AG08395 (cell line): ENCODE measurements at regions not wholly inside any gene's neighbourhood (a gene's known extent, or its start where the extent isn't known, plus 50 kb on each side); places are given as distances from the start of the nearest gene placed in this dataset.
A peak's percentile ranks its signal among the peaks of the same experiment; 100 is the strongest.
"Not testable (repeated sequence)": the region's sequence is repeated elsewhere in the genome, so short reads cannot be mapped to it uniquely, and the experiment has no call there.

Experiments used
- DNase-seq: peaks from one replicate; pipeline ENCODE4 v3.0.0; 2012; ENCODE audit warnings: mixed read lengths, low spot score

DNA sequence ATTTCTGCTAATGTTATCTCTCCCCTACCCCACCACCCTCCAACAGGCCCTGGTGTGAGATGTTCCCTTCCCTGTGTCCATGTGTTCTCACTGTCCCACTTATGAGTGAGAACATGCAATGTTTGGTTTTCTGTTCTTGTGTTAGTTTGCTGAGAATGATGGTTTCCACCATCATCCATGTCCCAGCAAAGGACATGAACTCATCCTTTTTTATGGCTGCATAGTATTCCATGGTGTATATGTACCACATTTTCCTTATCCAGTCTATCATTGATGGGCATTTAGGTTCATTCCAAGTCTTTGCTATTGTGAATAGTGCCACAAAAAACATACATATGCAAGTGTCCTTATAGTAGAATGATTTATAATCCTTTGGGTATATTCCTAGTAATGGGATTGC, 104.5 kb downstream of the ZNF33B start:
- DNase-seq: not testable (repeated sequence)

DNA sequence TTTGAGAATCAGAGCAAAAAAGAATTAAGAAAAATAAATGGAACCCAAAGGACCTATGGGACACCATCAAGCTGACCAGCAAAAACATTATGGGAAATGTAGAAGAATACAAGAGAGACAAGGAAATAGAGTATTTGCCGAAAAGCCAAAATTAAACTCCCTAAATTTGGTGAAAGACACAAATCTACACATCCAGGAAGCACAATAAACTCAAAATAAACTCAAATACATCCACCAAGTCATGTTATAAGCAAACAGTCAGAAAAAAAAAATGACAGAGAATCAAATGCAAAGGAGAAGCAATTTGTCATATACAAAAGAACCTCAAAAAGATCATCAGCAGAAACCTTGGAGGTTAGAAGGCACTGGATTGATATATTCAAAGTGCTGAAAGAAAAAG, 105.4 kb downstream of the ZNF33B start:
- DNase-seq: no peak

DNA sequence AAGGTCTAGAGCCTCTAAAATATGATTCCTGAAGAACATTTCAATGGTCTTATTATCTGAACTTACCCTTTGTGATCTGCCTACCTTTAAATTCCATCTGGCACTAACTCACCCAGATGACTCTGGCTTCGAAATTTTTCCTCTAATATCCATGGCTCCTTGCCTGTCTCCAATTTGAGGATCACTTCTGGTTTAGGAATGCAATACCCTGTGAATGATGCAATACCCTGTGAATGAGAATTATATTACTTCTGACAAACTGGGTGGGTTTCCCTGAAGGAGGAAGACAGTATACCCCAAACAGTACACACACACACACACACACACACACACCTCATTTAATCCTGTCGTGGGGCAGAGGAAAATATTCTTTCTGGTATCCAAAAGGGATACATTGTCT, 115.3 kb downstream of the ZNF33B start:
- DNase-seq: no peak

DNA sequence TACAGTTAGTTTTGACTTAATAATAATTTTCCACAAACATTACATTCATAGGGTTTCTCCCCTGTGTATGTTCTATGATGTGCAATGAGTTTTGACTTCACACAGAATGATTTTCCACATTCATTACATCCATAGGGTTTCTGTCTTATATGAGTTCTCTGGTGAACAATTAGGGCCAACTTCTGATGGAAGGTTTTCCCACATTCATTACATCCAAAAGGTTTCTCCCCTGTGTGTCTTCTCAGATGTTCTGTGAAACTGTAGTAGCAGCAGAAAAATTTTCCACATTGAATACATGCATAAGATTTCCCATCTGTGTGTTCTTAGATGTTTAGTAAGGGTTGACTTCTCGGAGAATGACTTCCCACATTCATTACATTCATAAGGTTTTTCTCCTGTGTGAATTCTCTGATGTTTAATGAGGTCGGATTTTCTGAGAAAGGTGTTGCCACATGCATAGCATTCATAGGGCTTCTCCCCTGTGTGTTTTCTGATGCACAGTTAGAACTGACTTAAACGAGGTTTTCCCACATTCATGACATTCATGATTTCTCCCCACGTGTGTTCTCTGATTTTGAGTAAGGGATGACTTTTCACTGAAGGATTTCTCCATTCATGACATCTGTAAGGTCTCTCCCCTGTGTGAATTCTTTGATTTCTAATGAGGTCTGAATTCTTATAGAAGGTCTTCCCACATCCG, 118.5 kb downstream of the ZNF33B start:
- no peak for DNase-seq

DNA sequence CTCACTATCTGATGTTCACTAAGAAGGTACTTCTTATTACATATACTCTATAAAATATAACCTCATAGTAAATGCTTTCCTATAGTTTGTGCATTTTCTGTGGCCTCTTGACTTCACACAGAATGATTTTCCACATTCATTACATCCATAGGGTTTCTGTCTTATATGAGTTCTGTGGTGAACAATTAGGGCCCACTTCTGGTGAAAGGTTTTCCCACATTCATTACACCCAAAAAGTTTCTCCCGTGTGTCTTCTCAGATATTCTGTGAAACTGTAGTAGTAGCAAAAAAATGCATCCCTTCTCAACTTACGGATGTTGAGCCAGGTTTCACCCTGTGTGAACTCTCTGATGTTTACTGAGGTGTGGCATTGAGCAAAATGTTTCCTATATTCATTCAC, 119.3 kb downstream of the ZNF33B start:
- no peak for DNase-seq

DNA sequence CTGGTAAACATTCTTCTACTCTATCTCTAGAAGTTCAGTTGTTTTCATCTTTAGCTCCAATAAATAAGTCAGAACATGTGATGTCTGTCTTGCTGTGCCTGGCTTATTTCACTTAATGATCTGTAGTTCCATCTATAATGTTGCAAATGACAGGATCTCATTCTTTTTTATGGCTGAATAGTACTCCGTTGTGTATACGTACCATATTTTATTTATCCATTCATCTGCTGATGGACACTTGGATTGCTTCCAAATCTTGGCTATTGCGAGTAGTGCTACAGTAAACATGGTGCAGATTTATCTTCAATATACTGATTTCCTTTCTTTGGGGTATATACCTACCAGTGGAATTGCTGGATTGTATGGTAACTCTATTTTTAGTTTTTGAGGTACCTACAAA, 124.4 kb downstream of the ZNF33B start:
- DNase-seq: no peak

DNA sequence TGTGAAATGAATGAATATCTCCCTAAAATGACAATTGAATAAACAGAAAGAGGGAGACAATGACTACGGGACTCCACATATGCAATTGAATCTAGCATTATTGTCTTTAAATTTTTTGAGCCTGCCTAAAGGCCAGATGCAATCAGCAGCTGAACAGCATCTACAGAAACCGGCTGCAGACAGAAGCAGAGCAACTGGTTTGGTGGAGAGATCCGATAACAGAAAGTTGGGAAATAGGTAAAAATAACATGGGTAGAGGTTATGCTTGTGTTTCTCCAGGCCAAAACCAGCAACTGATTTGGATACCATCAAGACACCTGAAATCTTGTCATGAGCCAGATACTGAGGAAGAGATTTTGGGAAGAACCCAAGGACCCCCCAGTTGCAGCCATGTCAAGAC, 146.6 kb downstream of the ZNF33B start:
- no peak for DNase-seq

DNA sequence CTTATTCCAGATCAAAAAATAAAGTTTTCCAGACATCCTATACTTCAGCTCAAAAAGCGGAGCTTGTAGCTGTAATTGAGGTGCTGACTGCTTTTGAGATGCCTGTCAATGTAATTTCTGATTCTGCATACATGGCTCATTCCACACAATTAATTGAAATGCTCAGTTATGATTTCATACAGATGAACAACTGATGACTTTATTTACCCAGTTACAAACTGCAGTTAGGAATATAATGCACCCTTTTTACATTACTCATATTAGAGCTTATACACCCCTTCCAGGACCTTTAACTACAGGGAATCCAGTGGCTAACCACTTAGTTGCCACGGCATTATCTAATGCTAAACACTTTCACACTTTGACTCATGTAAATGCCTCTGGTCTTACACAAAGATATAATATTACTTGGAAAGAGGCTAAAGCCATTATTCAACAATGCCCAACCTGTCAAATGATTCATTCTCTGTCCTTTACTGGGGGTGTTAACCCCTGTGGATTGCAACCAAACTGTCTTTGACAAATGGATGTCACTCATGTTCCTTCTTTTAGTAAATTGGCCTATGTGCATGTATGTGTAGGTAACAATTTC, 147.3 kb downstream of the ZNF33B start:
- DNase-seq: no peak

DNA sequence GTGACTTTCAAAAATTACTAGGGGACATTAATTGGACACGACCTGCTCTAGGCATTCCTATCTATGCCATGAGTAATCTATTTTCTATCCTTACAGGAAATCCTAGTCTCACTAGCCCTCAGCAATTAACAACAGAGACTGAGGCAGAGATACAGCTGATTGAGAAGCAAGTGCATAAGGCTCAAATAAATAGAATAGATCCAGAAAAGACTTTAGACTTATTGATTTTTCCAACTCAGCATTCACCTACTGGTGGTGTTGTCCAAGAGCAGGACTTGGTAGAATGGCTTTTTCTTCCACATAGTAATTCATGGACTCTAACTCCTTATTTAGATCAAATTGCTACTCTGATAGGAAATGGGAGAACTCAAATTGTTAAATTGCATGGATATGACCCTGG, 148.0 kb downstream of the ZNF33B start:
- no peak for DNase-seq

DNA sequence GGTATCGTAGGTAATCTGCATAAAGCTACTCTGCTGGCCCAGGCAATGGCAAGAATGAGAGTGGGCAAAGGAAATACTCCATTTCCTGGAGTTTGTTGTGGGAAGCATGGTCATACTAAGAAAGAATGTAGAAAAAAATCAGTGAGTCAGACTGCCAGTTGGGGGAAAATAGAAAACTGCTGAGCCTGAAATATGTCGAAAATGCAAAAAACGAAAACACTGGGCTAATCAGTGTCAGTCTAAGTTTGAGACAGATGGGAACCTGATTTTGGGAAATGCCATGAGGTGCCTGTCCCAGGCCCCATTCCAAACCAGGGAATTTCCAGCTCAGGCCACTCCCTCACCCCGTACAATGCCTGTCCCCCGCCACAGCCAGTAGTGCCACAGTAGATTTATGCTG, 150.0 kb downstream of the ZNF33B start:
- DNase-seq: peak; percentile 50

DNA sequence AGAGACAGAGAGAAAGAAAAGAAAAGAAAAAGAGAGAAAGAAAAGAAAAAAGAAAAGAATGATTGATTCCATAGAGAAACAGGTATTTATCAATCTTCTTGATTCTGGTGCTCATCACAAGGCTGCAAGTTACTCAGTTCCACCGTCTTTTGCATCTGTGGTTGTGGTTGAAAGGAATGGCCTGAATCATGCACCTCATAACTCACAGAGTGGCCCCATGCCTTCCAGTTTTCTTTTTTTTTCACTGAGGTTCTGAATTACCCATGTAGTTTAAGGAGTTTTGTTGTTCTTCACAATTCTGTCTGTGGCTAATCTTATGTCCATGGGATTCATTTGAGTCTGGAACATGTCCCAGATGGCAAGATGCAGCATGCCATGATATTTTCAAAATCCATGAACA, 156.0 kb downstream of the ZNF33B start:
- DNase-seq: peak; percentile 18

DNA sequence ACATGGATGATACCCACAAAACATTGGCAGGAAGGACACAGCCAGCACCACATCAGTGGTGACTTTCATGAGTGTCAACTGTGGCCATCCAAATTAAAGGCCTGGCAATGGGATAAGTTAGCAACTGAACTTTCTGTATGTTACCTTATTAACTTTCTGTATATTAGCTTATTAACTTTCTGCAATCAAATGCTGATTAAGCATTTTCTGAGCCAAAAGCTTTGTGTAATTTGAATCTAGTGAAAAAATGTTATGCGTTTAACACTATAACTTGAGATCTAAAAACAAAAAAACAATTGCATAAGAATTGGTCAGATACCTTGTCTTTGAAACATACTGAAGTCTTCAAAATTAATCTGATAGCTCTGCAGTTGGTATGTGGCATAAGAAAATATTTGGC, 159.3 kb downstream of the ZNF33B start:
- DNase-seq: no peak

DNA sequence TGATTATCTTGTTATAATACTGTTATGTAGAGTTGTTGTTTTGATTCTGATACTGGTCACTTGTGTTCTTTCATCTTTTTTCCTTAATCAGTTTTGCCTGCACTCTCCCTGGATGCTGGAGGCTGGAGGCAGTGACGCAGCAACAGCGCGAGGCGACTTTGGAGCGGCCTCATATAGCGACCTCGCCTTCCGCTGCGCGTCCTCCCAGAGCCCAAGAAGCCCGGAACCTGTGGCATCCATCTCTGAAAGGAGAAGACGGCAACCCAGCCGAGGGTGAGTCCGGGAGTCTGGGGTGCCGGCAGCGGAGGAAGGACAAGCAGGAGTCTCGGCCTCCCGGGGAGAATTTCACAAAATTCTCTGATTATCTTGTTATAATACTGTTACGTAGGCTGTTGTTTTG, 161.2 kb downstream of the ZNF33B start:
- DNase-seq: no peak

DNA sequence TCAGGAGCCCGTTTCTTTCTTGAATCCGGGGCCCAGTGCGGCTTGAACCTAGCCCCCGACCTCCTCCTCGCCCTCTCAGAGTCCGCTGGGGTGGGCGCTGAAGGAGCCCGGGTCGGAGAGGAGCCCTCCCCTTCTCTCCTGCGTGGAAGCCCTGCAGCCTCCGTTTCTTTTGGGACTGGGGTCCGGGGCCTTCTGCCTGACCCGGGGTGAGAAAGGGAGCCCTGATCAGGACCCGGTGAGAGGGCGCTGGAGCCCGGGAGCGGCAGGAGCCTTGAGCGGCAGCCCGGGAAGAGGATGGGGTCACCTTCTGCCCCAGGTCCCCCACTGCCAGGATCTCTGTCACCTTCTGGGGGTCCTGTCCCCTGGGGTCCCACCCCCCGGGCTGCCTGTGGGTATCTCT, 162.3 kb downstream of the ZNF33B start:
- DNase-seq: no peak

DNA sequence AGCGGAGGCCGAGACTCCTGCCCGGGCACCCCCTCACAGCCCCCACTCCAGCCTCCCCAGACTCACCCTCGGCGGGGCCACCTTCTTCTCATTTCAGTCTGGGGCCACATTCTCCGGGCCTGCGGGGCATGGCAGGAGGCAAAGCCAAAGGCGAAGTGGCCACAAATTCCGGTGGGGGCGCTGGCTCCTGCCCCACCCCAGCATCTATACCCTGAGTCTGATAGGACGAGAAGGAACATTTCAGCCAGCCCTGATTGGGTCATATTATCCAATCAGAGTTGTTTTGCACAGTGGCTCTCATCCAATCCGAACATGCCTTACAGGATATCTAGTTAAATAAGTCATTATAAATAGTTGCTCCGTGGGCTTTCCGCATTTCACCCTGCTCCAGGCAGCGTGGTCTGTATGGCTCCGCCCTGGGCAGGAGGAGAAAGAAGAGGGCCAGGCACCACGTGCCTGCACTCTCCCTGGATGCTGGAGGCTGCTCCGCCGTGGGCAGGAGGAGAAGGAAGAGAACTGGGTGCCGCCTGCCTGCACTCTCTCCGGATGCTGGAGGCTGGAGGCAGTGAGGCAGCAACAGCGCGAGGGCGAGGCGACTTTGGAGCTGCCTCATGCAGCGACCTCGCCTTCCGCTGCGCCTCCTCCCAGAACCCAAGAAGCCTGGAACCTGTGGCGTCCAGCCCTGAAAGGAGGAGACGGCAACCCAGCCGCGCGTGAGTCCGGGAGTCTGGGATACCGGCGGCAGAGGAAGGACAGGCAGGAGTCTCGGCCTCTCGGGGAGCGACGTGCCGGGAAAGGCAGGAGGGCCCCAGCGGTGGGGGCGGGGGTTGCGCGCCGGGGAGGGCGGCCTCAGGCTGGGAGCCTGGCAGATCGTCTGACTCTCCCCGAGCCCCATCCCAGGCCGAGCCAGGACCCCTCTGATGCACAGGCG, 162.9 kb downstream of the ZNF33B start:
- DNase-seq: peak; percentile 20

DNA sequence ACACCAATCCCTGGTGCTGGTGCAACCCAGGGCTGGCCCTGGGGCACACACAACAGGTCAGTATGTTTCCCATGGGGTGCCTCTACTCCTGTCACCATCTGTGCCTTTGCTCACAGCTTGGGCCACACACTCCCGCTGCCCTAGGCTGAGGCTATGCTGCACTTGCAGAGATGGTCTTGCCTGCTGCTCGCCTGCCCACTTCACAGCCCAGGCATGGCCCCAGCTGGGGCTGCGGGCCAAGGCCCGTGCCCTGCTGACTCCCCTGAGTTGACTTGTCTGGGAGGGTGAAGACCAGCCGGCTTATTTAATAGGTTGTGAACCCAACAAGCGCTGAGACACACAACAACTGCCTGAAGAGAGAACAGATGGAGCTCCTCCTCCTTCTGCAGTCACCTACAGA, 184.1 kb downstream of the ZNF33B start:
- DNase-seq: no peak

DNA sequence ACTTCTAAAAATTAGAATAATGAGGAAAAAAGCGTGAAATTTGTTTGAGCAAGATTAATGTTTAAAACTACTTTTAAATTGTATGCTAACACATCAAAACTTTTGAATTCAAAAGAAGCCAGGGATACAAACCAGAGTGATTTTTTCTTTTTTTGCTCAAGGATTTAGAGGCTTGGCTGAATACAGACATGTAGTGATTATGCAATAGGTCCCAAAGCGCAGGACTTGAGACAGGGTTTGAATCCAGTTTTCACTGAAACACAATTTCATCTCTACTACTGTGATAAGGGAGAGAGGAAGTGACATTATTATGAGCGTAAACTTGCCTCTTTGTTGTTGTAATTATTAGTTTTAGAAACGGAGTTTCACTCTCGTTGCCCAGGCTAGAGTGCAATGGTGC, 207.3 kb downstream of the ZNF33B start:
- no peak for DNase-seq

DNA sequence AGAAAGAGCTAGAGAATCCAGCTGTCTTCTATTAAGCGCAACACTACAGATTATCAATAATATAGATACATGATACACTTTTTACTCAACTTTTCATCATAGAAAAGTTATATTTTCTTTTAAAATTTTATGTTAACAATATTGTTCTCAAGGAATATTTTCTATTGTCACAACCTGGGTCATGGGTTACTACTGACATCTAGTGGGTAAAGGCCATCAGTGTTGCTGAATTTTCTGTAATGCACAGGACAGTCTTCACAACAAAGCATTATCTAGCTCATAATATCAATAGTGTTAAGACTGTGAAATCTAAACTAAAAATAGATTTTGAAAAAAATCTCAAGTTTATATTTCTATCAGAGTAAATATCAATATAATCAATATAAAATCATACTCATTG, 209.8 kb downstream of the ZNF33B start:
- no peak for DNase-seq

DNA sequence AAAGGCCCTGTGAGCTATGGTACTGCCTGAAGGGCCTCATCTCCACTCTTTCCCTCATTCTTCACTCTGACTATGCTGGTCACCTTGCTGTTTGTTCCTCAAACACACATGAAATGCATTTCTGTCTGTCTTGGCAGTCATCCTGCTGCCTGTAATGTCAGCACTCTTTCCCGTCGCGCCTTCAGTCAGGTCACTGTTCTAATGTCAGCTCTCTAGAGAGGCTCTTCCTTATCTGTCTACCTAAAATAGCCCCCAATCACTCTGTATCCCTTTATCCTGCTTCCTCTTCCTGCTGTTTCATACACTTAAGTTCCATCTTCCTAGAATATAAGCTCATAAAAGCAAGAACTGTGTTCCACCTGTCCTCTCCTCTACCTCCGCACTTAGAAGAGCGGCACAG, 215.5 kb downstream of the ZNF33B start:
- no peak for DNase-seq

DNA sequence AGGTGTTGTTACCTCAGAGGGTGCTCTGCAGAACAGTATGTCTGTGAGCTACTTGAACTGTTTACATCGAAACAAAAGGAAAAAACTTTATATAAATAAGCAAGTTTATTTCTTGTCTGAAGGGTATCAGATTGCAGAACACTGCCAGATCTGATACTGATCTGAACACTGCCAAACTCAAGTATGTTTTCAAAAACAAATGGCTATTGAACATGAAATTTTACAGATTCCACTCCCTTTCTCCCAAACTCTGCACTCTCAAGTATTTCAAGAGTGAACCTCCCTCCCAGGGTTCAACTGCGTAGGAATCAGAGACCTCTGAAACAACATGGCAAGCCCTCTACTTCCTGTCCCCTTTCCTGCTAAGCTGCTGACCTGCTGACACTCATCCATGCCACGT, 216.6 kb downstream of the ZNF33B start:
- DNase-seq: no peak

DNA sequence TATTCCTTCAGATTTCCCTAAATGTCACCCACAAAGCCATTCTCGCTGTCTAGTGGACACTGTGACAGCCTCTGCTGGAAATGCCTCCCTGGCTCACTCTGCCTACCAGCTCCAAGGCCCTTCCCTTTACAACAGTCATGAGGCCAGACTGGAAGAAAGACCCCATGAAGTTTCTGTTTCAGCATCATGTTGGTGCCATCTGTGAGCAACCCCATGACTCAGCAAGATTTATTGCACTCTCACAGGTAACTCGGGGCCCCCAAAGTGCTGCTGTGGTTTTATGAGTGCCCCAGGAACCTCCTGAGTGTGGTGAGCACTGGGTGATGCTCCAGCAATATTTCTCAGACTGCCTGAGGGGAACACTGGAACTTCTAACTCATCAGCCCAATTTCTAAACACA, 218.6 kb downstream of the ZNF33B start:
- DNase-seq: no peak

DNA sequence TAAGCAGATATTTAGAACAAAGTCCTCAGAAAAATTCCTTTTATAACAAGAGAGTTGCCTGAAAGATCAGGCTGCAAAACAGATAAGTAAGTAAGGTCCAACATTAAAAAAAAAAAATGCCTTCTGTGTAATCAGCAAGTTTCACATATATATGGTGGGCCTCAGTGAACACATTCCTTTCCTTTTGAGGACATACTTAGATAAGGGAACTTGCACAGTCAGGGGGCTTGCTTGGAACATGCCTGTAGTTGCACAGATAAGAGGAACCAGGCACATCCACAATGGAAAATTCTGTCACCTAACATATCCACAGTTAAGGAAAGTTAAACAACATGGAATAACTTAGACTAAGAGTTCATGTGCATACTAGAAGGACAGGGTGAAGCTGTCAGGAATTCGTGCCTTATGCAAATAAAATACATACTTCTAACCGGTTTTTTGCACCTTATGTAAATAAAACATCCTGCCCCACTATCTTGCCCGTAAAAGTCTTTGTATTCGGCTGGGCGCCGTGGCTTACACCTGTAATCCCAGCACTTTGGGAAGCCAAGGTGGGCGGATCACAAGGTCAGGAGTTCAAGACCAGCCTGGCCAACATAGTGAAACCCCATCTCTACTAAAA, 257.3 kb downstream of the ZNF33B start:
- DNase-seq: no peak
